ENCODE measurements at regions not wholly inside any gene's neighbourhood (a gene's known extent, or its start where the extent isn't known, plus 50 kb on each side); places are given as distances from the start of the nearest gene placed in this dataset.

DNA sequence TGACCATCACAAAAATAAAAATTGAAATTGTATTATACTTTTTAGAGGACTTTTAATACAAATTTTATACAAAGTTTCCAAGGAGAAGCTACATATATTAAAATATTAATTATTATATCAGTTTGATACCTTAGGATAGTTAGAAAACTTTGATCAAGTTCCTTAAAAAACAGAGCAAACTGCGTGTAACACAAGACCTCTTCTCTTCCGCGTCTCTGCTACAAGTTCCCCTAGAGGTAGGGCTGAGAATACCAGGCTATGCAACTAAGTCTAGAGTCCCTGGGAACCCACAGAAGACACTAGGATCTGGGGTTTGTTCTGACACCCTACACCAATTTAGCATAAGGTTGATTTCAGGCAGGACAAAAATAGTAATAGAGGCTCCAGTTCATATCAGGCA lies 319.0 kb downstream of the FOXG1 start:
- no peak for TF ChIP-seq ELF4 (CRISPR knock-in tag; IDR thresholded peaks at IDR 0.05; ENCODE audit: low read depth)
- TF ChIP-seq, protein P1, sequence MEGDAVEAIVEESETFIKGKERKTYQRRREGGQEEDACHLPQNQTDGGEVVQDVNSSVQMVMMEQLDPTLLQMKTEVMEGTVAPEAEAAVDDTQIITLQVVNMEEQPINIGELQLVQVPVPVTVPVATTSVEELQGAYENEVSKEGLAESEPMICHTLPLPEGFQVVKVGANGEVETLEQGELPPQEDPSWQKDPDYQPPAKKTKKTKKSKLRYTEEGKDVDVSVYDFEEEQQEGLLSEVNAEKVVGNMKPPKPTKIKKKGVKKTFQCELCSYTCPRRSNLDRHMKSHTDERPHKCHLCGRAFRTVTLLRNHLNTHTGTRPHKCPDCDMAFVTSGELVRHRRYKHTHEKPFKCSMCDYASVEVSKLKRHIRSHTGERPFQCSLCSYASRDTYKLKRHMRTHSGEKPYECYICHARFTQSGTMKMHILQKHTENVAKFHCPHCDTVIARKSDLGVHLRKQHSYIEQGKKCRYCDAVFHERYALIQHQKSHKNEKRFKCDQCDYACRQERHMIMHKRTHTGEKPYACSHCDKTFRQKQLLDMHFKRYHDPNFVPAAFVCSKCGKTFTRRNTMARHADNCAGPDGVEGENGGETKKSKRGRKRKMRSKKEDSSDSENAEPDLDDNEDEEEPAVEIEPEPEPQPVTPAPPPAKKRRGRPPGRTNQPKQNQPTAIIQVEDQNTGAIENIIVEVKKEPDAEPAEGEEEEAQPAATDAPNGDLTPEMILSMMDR (IDR thresholded peaks at IDR 0.05): peak; percentile 29; the same call in 1 of the 2 replicates
- no peak for TF ChIP-seq GABPB1 (CRISPR knock-in tag; IDR thresholded peaks at IDR 0.05)
- TF ChIP-seq, protein P2, sequence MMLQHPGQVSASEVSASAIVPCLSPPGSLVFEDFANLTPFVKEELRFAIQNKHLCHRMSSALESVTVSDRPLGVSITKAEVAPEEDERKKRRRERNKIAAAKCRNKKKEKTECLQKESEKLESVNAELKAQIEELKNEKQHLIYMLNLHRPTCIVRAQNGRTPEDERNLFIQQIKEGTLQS (CRISPR knock-in tag; conservative IDR thresholded peaks at IDR 0.05): no peak
- TF ChIP-seq ZNF317 (CRISPR knock-in tag; IDR thresholded peaks at IDR 0.05; ENCODE audit: borderline replicate concordance, low read depth): no peak
- TF ChIP-seq FOXK1 (CRISPR knock-in tag; IDR thresholded peaks at IDR 0.05): no peak

All from WTC11 (cell line).